ENCODE measurements at regions not wholly inside any gene's neighbourhood (a gene's known extent, or its start where the extent isn't known, plus 50 kb on each side); places are given as distances from the start of the nearest gene placed in this dataset.

- TF ChIP-seq POLR2A (IDR thresholded peaks at IDR 0.05) (no peak), CTCF (IDR thresholded peaks at IDR 0.05) (no peak)
Measured at GRCh38 chrX:69431420-69431819, 72.7 kb upstream of the NALF2 start.
